Large intestine (tissue), 3 donors: ENCODE measurements at regions not wholly inside any gene's neighbourhood (a gene's known extent, or its start where the extent isn't known, plus 50 kb on each side); places are given as distances from the start of the nearest gene placed in this dataset.

ENCODE experiments used
- DNase-seq, 2 donors: peaks; one replicate each; pipeline versions ENCODE4 v3.0.0 to v3.0.0-alpha.2; 2013
- H3K27ac ChIP-seq: one replicate; pipeline ENCODE4 v1.5.1; 2013; ENCODE audit warnings: low read length
- H3K27me3 ChIP-seq: 2 replicates; pipeline ENCODE4 v1.6.1; 2013; ENCODE audit warnings: low read length; ENCODE audit not compliant: control insufficient read depth, insufficient read depth
- H3K36me3 ChIP-seq: 2 replicates; pipeline ENCODE4 v1.6.1; 2013; ENCODE audit warnings: low read length; ENCODE audit not compliant: control insufficient read depth, insufficient read depth
- H3K4me1 ChIP-seq: one replicate; pipeline ENCODE4 v1.6.1; 2013; ENCODE audit warnings: low read length; ENCODE audit not compliant: control insufficient read depth, insufficient read depth
- H3K4me3 ChIP-seq: one replicate; pipeline ENCODE4 v1.5.1; 2013; ENCODE audit warnings: low read length
- H3K9me3 ChIP-seq: one replicate; pipeline ENCODE4 v1.6.1; 2013; ENCODE audit warnings: mild to moderate bottlenecking, low read depth, low read length, moderate library complexity; ENCODE audit not compliant: control insufficient read depth
- WGBS: methylation state at CpG from one replicate; pipeline ENCODE4 v1.1.5; 2013; ENCODE audit warnings: low lambda C conversion rate; ENCODE audit not compliant: insufficient coverage; 5-methylcytosine and 5-hydroxymethylcytosine counted together

- H3K4me3 ChIP-seq: no peak overlapping the region
- H3K27ac ChIP-seq: no peak overlapping the region
- H3K36me3 ChIP-seq: no peaks in the 10 kb centered on the region
- H3K9me3 ChIP-seq: no peaks in the 10 kb centered on the region
- no peaks in the 10 kb centered on the region for H3K4me1 ChIP-seq
- no CpG with 5 or more reads among the region's 15 CpGs for WGBS
- peaks cover 5% of the 10 kb centered on the region for H3K27me3 ChIP-seq
- no peak for DNase-seq
These were observed 206.8 kb downstream of the NUAK1 start for GRCh38 chr12:105931762-105932570.

- Histone ChIP-seq H3K4me3 (no peak overlapping the region), H3K36me3 (no peaks in the 10 kb centered on the region), H3K4me1 (no peaks in the 10 kb centered on the region), H3K9me3 (no peaks in the 10 kb centered on the region), H3K27me3 (peaks cover 5% of the 10 kb centered on the region), H3K27ac (no peak overlapping the region)
- WGBS: 80% methylated on average over 2 of the region's 13 CpGs
- DNase-seq: peak in 1 of 2 donors; percentile 6
These were observed 204.8 kb downstream of the NUAK1 start for GRCh38 chr12:105933671-105934665.

- no peaks in the 10 kb centered on the region for H3K9me3 ChIP-seq
- H3K4me3 ChIP-seq: no peak overlapping the region
- no peaks in the 10 kb centered on the region for H3K36me3 ChIP-seq
- no CpG with 5 or more reads among the region's 6 CpGs for WGBS
- H3K27ac ChIP-seq: no peak overlapping the region
- DNase-seq: no peak
- peaks cover 5% of the 10 kb centered on the region for H3K27me3 ChIP-seq
- H3K4me1 ChIP-seq: no peaks in the 10 kb centered on the region
These were observed 203.6 kb downstream of the NUAK1 start for GRCh38 chr12:105935106-105935505.

- WGBS: no CpG with 5 or more reads among the region's 3 CpGs
- no peak for DNase-seq
- Histone ChIP-seq H3K27ac (no peak overlapping the region), H3K36me3 (no peaks in the 10 kb centered on the region), H3K4me1 (no peaks in the 10 kb centered on the region), H3K9me3 (no peaks in the 10 kb centered on the region), H3K4me3 (no peak overlapping the region), H3K27me3 (peaks cover 5% of the 10 kb centered on the region)
These were observed 202.8 kb downstream of the NUAK1 start for GRCh38 chr12:105935981-105936380.

GRCh38 chr12:105936496-105936895 lies 202.3 kb downstream of the NUAK1 start:
- H3K9me3 ChIP-seq: no peaks in the 10 kb centered on the region

GRCh38 chr12:105937009-105937408 lies 201.7 kb downstream of the NUAK1 start:
- no CpG with 5 or more reads among the region's 1 CpG for WGBS
- no peak overlapping the region for H3K27ac ChIP-seq

More at GRCh38 chr12:105936496-105936895, 202.3 kb downstream of the NUAK1 start:
- no peak overlapping the region for H3K4me3 ChIP-seq
- H3K4me1 ChIP-seq: no peaks in the 10 kb centered on the region
- WGBS: no CpG with 5 or more reads among the region's 1 CpG
- no peak overlapping the region for H3K27ac ChIP-seq
- no peaks in the 10 kb centered on the region for H3K36me3 ChIP-seq
- H3K27me3 ChIP-seq: peaks cover 5% of the 10 kb centered on the region
- no peak for DNase-seq

GRCh38 chr12:105939181-105939721 lies 199.5 kb downstream of the NUAK1 start:
- no peaks in the 10 kb centered on the region for H3K4me1 ChIP-seq
- no peak overlapping the region for H3K4me3 ChIP-seq
- H3K27ac ChIP-seq: no peak overlapping the region
- DNase-seq: no peak
- H3K9me3 ChIP-seq: no peaks in the 10 kb centered on the region
- peaks cover 7% of the 10 kb centered on the region for H3K27me3 ChIP-seq
- no CpG with 5 or more reads among the region's 3 CpGs for WGBS
- no peaks in the 10 kb centered on the region for H3K36me3 ChIP-seq

More at GRCh38 chr12:105937009-105937408, 201.7 kb downstream of the NUAK1 start:
- no peak overlapping the region for H3K4me3 ChIP-seq
- H3K27me3 ChIP-seq: peaks cover 5% of the 10 kb centered on the region
- no peaks in the 10 kb centered on the region for H3K36me3 ChIP-seq
- DNase-seq: no peak
- no peaks in the 10 kb centered on the region for H3K4me1 ChIP-seq
- H3K9me3 ChIP-seq: no peaks in the 10 kb centered on the region

- no peak overlapping the region for H3K4me3 ChIP-seq
- no peak overlapping the region for H3K27ac ChIP-seq
- H3K4me1 ChIP-seq: no peaks in the 10 kb centered on the region
- 67% methylated on average over 1 of the region's 1 CpG for WGBS
- DNase-seq: no peak
- H3K9me3 ChIP-seq: no peaks in the 10 kb centered on the region
- H3K27me3 ChIP-seq: peaks cover 4% of the 10 kb centered on the region
- no peaks in the 10 kb centered on the region for H3K36me3 ChIP-seq
These were observed 196.5 kb downstream of the NUAK1 start for GRCh38 chr12:105942281-105942680.

GRCh38 chr12:105943525-105943924 lies 195.2 kb downstream of the NUAK1 start:
- Histone ChIP-seq H3K4me3 (no peak overlapping the region), H3K36me3 (no peaks in the 10 kb centered on the region), H3K4me1 (no peaks in the 10 kb centered on the region), H3K27ac (no peak overlapping the region), H3K27me3 (peaks cover 4% of the 10 kb centered on the region), H3K9me3 (no peaks in the 10 kb centered on the region)
- no peak for DNase-seq
- no CpG with 5 or more reads among the region's 1 CpG for WGBS

- Histone ChIP-seq H3K36me3 (no peaks in the 10 kb centered on the region), H3K27ac (no peak overlapping the region), H3K4me1 (no peaks in the 10 kb centered on the region), H3K27me3 (peaks cover 4% of the 10 kb centered on the region), H3K4me3 (no peak overlapping the region), H3K9me3 (no peaks in the 10 kb centered on the region)
- WGBS: no CpG with 5 or more reads among the region's 1 CpG
- DNase-seq: no peak
These were observed 194.1 kb downstream of the NUAK1 start for GRCh38 chr12:105944628-105945027.
